HEK293 (cell line): ENCODE measurements at regions not wholly inside any gene's neighbourhood (a gene's known extent, or its start where the extent isn't known, plus 50 kb on each side); places are given as distances from the start of the nearest gene placed in this dataset.

ENCODE experiments used
- CTCF ChIA-PET: fragments of 350-600 bp; formaldehyde crosslinking; extraction: SDS; loops from one replicate; lab custom pipeline; 2021; ENCODE audit warnings: antibody characterized with exemption; lab: Yijun Ruan, JAX
- POLR2A ChIA-PET: fragments of 300-600 bp; formaldehyde crosslinking; extraction: SDS; loops from one replicate; lab custom pipeline; 2020; ENCODE audit warnings: antibody characterized with exemption, inconsistent platforms; lab: Yijun Ruan, JAX
- H3K27ac ChIP-seq: fragments of 200-500 bp; sonication (Bioruptor generic); 2 replicates; pipeline ENCODE4 v1.5.1; 2014; ENCODE audit warnings: low read depth, low read length, control low read depth, inconsistent platforms; ENCODE audit errors: extremely low read depth
- H3K36me3 ChIP-seq, 2 experiments: fragments of 200-500 bp in 1 of 2; sonication (Bioruptor generic) in 1 of 2; 1 replicate in 1 of 2; 2 replicates in 1 of 2; pipeline ENCODE4 v1.5.1; 2014 to 2017; ENCODE audit warnings: inconsistent platforms in 2 of 2, low read length in 2 of 2; ENCODE audit not compliant: control insufficient read depth in 2 of 2, insufficient read depth in 1 of 2
- H3K4me1 ChIP-seq: fragments of 200-500 bp; sonication (Bioruptor generic); 2 replicates; pipeline ENCODE4 v1.5.1; 2014; ENCODE audit warnings: mild to moderate bottlenecking, low read length, inconsistent platforms; ENCODE audit not compliant: control insufficient read depth, insufficient read depth
- H3K4me3 ChIP-seq: 2 replicates; pipeline ENCODE4 v1.5.1; 2011; ENCODE audit warnings: low read depth, mild to moderate bottlenecking, control low read depth, low read length, moderate library complexity
- H3K9me3 ChIP-seq: fragments of 200-500 bp; sonication (Bioruptor generic); 2 replicates; pipeline ENCODE4 v1.5.1; 2014; ENCODE audit warnings: low read depth, low read length, inconsistent platforms; ENCODE audit not compliant: control insufficient read depth, insufficient read depth
- SCRT2 ChIP-seq: fragments of 450-650 bp; formaldehyde crosslinking; IDR thresholded peaks from 2 replicates; pipeline ENCODE4 v1.5.1; 2016; ENCODE audit warnings: missing biosample characterization, missing genetic modification characterization
- SP7 ChIP-seq: fragments of 450-650 bp; formaldehyde crosslinking; IDR thresholded peaks from 2 replicates; pipeline ENCODE4 v1.5.1; 2016; ENCODE audit warnings: missing biosample characterization, missing genetic modification characterization
- WT1 ChIP-seq: fragments of 450-650 bp; formaldehyde crosslinking; IDR thresholded peaks from 2 replicates; pipeline ENCODE4 v1.5.1; 2016; ENCODE audit warnings: missing biosample characterization, missing genetic modification characterization
- ZNF19 ChIP-seq: fragments of 450-650 bp; formaldehyde crosslinking; IDR thresholded peaks from 2 replicates; pipeline ENCODE4; 2016; ENCODE audit warnings: missing biosample characterization, missing genetic modification characterization, low read depth
- ZNF280D ChIP-seq: fragments of 450-650 bp; formaldehyde crosslinking; IDR thresholded peaks from 2 replicates; pipeline ENCODE4 v1.5.1; 2016; ENCODE audit warnings: missing biosample characterization, missing genetic modification characterization
- ZNF324 ChIP-seq: fragments of 450-650 bp; formaldehyde crosslinking; IDR thresholded peaks from 2 replicates; pipeline ENCODE4 v1.5.1; 2016; ENCODE audit warnings: missing biosample characterization, missing genetic modification characterization
- ZNF350 ChIP-seq: fragments of 450-650 bp; formaldehyde crosslinking; IDR thresholded peaks from 2 replicates; pipeline ENCODE4 v1.5.0; 2017; ENCODE audit warnings: missing biosample characterization, mild to moderate bottlenecking, missing genetic modification characterization
- ZNF416 ChIP-seq: fragments of 450-650 bp; formaldehyde crosslinking; IDR thresholded peaks from 2 replicates; pipeline ENCODE4 v1.5.1; 2016; ENCODE audit warnings: missing biosample characterization, missing genetic modification characterization
- ZNF548 ChIP-seq: fragments of 450-650 bp; formaldehyde crosslinking; IDR thresholded peaks from 2 replicates; pipeline ENCODE4 v1.5.1; 2016; ENCODE audit warnings: missing biosample characterization, missing genetic modification characterization
- ZNF558 ChIP-seq: fragments of 450-650 bp; formaldehyde crosslinking; IDR thresholded peaks from 2 replicates; pipeline ENCODE4 v1.5.1; 2016; ENCODE audit warnings: missing biosample characterization, missing genetic modification characterization
- ZNF610 ChIP-seq: fragments of 450-650 bp; formaldehyde crosslinking; IDR thresholded peaks from 2 replicates; pipeline ENCODE4 v1.5.1; 2016; ENCODE audit warnings: missing biosample characterization, missing genetic modification characterization, borderline replicate concordance
- ZNF629 ChIP-seq: fragments of 450-650 bp; formaldehyde crosslinking; IDR thresholded peaks from 2 replicates; pipeline ENCODE4 v1.5.1; 2017; ENCODE audit warnings: missing biosample characterization, missing genetic modification characterization
- ZNF664 ChIP-seq: fragments of 450-650 bp; formaldehyde crosslinking; IDR thresholded peaks from 2 replicates; pipeline ENCODE4 v1.5.1; 2016; ENCODE audit warnings: missing biosample characterization, missing genetic modification characterization
- ZNF791 ChIP-seq: fragments of 450-650 bp; formaldehyde crosslinking; IDR thresholded peaks from 2 replicates; pipeline ENCODE4 v1.5.1; 2016; ENCODE audit warnings: missing biosample characterization, missing genetic modification characterization
- ZNF843 ChIP-seq: fragments of 450-650 bp; formaldehyde crosslinking; IDR thresholded peaks from 2 replicates; pipeline ENCODE4 v1.5.1; 2016; ENCODE audit warnings: missing biosample characterization, missing genetic modification characterization
- TF ChIP-seq, protein P1 (sequence below): fragments of 450-650 bp; formaldehyde crosslinking; conservative IDR thresholded peaks from 2 replicates; pipeline ENCODE4 v1.5.1; 2016; ENCODE audit warnings: low read depth, missing biosample characterization, missing genetic modification characterization

DNA sequence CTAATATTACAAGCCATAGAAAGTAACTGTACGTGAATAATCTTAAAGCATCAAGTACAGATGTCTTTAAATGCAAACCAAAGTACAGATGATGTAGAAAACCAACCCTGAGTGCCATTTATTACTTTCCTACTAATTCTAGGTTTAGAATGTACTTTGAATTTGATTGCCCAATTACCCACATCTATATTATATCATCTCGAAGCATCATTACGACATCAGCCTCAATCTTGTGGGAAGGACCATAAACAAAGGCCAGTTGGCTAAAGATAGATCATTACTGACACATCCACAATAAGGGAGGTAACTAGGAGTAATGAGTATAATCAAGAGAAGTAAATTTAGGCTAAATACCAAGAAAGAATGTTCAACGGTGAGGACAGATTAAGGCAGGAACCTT lies 478.9 kb downstream of the BCAT1 start:
- TF ChIP-seq ZNF843 (tag by site-specific recombination) (0 out of 2 replicates have a peak, but pooled peaks have one; percentile 18), WT1 (tag by site-specific recombination) (peak; percentile 48; the same call in 1 of the 2 replicates), ZNF558 (no peak), ZNF629 (tag by site-specific recombination) (peak; percentile 40; the same call in 1 of the 2 replicates), ZNF19 (no peak), SP7 (tag by site-specific recombination) (peak; percentile 86), ZNF416 (no peak)
- TF ChIP-seq, protein P1, sequence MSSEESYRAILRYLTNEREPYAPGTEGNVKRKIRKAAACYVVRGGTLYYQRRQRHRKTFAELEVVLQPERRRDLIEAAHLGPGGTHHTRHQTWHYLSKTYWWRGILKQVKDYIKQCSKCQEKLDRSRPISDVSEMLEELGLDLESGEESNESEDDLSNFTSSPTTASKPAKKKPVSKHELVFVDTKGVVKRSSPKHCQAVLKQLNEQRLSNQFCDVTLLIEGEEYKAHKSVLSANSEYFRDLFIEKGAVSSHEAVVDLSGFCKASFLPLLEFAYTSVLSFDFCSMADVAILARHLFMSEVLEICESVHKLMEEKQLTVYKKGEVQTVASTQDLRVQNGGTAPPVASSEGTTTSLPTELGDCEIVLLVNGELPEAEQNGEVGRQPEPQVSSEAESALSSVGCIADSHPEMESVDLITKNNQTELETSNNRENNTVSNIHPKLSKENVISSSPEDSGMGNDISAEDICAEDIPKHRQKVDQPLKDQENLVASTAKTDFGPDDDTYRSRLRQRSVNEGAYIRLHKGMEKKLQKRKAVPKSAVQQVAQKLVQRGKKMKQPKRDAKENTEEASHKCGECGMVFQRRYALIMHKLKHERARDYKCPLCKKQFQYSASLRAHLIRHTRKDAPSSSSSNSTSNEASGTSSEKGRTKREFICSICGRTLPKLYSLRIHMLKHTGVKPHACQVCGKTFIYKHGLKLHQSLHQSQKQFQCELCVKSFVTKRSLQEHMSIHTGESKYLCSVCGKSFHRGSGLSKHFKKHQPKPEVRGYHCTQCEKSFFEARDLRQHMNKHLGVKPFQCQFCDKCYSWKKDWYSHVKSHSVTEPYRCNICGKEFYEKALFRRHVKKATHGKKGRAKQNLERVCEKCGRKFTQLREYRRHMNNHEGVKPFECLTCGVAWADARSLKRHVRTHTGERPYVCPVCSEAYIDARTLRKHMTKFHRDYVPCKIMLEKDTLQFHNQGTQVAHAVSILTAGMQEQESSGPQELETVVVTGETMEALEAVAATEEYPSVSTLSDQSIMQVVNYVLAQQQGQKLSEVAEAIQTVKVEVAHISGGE (tag by site-specific recombination): no peak
- CTCF ChIA-PET: no interaction called here
- Histone ChIP-seq H3K27ac (no peak overlapping the region), H3K4me1 (no peaks in the 10 kb centered on the region; the same call in 1 of the 2 replicates), H3K4me3 (no peak overlapping the region), H3K36me3 (no peaks in the 10 kb centered on the region), H3K9me3 (no peaks in the 10 kb centered on the region)
- POLR2A ChIA-PET: no interaction called here

GRCh38 chr12:24469089-24469488 lies 479.8 kb downstream of the BCAT1 start:
- Histone ChIP-seq H3K9me3 (no peaks in the 10 kb centered on the region), H3K4me3 (no peak overlapping the region), H3K27ac (no peak overlapping the region), H3K36me3 (no peaks in the 10 kb centered on the region)
- CTCF ChIA-PET: interaction anchor here (1.1 kb wide), 1 partner anchor 10 kb away, joined by 3 read pairs; no protein-coding TSS in a partner anchor
- TF ChIP-seq ZNF610 (tag by site-specific recombination) (peak; percentile 100), ZNF280D (tag by site-specific recombination) (no peak)
- TF ChIP-seq, all 188 proteins: peak for 1
- H3K4me1 ChIP-seq: no peaks in the 10 kb centered on the region; the same call in 1 of the 2 replicates
- POLR2A ChIA-PET: no interaction called here

GRCh38 chr12:24467226-24467625 lies 481.7 kb downstream of the BCAT1 start:
- Histone ChIP-seq H3K4me3 (no peak overlapping the region), H3K36me3 (no peaks in the 10 kb centered on the region), H3K9me3 (no peaks in the 10 kb centered on the region), H3K4me1 (no peaks in the 10 kb centered on the region; the same call in 1 of the 2 replicates), H3K27ac (no peak overlapping the region)
- CTCF ChIA-PET: no interaction called here
- POLR2A ChIA-PET: no interaction called here
- no peak for TF ChIP-seq ZNF324
- no peak for TF ChIP-seq ZNF548 (tag by site-specific recombination)
- TF ChIP-seq ZNF350: no peak
- no peak for TF ChIP-seq SCRT2 (tag by site-specific recombination)
- TF ChIP-seq ZNF791 (tag by site-specific recombination): no peak
- no peak for TF ChIP-seq ZNF664
